ENCODE measurements at regions not wholly inside any gene's neighbourhood (a gene's known extent, or its start where the extent isn't known, plus 50 kb on each side); places are given as distances from the start of the nearest gene placed in this dataset.

DNA sequence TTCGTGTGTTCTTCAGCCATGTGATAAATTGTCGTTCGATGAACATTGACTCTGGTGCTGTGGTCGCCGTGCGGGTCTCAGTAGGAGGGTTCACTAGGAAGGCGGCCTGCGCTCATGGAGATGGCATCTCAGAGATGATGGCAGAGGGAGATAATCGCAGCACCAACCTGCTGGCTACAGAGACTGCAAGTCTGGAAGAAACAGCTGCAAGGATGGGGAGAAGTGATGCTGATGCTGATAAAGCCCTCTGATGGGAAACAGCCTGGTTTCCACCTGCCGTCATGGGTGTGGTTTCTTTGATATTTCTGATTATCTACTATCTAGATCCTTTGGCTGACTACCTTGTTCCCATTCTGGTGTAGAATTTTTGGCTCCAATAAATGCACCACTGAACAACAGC is 130.5 kb upstream of the ANKRD30A start:
- Histone ChIP-seq H3K9ac (ENCODE audit: low read length) (no peak overlapping the region), H3K27ac (ENCODE audit: low read length) (no peak overlapping the region), H3K27me3 (ENCODE audit: control insufficient read depth, insufficient read depth, low read length) (no peaks in the 10 kb centered on the region), H3K4me1 (ENCODE audit: control insufficient read depth, low read depth, low read length) (peaks cover 2% of the 10 kb centered on the region), H3K36me3 (ENCODE audit: control insufficient read depth, low read depth, low read length) (no peaks in the 10 kb centered on the region), H3K9me3 (ENCODE audit: control insufficient read depth, low read depth, low read length) (peaks cover 3% of the 10 kb centered on the region), H3K4me3 (ENCODE audit: low read length) (no peak overlapping the region)

DNA sequence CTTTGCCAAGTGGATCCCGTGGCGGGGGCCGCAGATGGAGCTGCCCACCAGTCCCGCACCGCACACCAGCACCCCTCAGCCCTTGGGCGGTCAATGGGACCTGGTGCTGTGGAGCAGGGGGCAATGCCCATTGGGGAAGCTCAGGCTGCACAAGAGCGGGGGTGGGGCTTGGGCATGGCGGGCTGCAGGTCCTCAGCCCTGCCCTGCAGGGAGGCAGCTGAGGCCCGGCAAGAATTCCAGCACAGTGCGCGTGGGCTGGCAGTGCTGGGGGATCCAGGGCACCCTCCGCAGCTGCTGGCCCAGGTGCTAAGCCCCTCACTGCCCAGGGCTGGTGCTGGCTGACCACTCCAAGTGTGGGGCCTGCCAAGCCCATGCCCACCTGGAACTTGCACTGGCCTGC is 136.2 kb upstream of the ANKRD30A start:
- H3K27ac ChIP-seq (ENCODE audit: low read length): no peak overlapping the region
- no peaks in the 10 kb centered on the region for H3K4me1 ChIP-seq (ENCODE audit: control insufficient read depth, low read depth, low read length)
- H3K9ac ChIP-seq (ENCODE audit: low read length): no peak overlapping the region
- no peaks in the 10 kb centered on the region for H3K36me3 ChIP-seq (ENCODE audit: control insufficient read depth, low read depth, low read length)
- H3K27me3 ChIP-seq (ENCODE audit: control insufficient read depth, insufficient read depth, low read length): no peaks in the 10 kb centered on the region
- no peak overlapping the region for H3K4me3 ChIP-seq (ENCODE audit: low read length)
- peaks cover 3% of the 10 kb centered on the region for H3K9me3 ChIP-seq (ENCODE audit: control insufficient read depth, low read depth, low read length)

DNA sequence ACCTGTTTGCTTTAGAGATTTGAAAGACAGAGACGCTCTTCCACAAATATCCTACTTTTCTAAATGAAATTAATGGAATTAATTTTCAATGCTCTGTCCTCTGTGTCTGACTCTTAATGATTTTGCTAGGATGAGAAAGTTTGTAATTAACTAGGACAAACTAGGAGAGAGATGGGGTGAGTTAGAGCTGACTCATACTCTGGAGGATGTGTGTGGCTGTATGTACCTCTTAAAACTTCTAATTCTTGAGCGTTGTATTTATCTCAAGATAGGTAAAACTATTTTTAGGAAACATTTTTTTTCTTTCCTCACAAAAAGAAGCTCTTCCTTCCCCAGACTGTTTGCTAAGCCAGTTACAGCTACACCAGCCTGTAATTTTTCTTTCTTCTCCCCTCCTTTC is 178.8 kb upstream of the ANKRD30A start:
- Histone ChIP-seq H3K9ac (ENCODE audit: low read length) (no peak overlapping the region), H3K4me3 (ENCODE audit: low read length) (no peak overlapping the region), H3K36me3 (ENCODE audit: control insufficient read depth, low read depth, low read length) (no peaks in the 10 kb centered on the region), H3K27me3 (ENCODE audit: control insufficient read depth, insufficient read depth, low read length) (no peaks in the 10 kb centered on the region), H3K4me1 (ENCODE audit: control insufficient read depth, low read depth, low read length) (no peaks in the 10 kb centered on the region), H3K9me3 (ENCODE audit: control insufficient read depth, low read depth, low read length) (no peaks in the 10 kb centered on the region), H3K27ac (ENCODE audit: low read length) (no peak overlapping the region)

DNA sequence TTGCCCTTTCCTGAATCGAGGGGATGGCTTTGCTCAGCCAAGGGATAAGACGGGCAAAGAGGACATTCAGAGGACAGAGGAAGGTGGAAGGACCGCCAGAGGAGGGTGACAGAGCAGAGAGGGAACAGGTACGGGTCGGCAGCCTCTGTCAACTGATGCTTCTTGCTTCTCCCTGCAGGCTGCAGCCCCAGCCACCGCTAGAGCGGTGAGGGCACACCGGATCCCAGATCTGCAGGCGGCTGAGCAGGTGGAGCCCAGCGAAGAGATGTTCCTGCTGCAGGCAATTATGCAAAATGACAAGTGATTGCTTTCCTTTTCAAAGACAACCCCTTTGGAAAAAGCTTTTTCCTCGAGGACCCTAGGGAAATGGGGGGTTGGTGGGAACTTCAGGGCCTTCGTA is 181.9 kb upstream of the ANKRD30A start:
- H3K9me3 ChIP-seq (ENCODE audit: control insufficient read depth, low read depth, low read length): no peaks in the 10 kb centered on the region
- H3K4me1 ChIP-seq (ENCODE audit: control insufficient read depth, low read depth, low read length): no peaks in the 10 kb centered on the region
- no peak overlapping the region for H3K4me3 ChIP-seq (ENCODE audit: low read length)
- no peak overlapping the region for H3K9ac ChIP-seq (ENCODE audit: low read length)
- H3K36me3 ChIP-seq (ENCODE audit: control insufficient read depth, low read depth, low read length): no peaks in the 10 kb centered on the region
- no peak overlapping the region for H3K27ac ChIP-seq (ENCODE audit: low read length)
- no peaks in the 10 kb centered on the region for H3K27me3 ChIP-seq (ENCODE audit: control insufficient read depth, insufficient read depth, low read length)

DNA sequence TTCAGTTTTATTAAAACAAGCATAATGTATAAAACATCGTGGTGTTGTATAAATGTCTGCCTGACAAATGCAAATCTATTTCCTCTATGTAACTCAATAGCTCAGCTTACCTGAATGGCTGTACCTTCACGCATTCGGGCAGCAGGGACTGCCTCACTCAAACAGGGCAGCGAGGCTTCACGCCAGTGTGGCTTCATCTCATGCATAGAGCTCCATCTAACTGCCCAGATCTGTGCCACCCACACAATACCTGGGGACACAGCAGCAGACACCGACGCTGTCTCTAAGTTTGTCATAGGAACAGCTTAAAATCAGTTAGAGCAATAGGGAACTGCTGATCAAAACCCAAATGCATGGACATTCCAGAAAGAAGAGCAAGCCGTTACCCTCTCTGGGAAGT is 182.8 kb upstream of the ANKRD30A start:
- no peak overlapping the region for H3K27ac ChIP-seq (ENCODE audit: low read length)
- H3K27me3 ChIP-seq (ENCODE audit: control insufficient read depth, insufficient read depth, low read length): no peaks in the 10 kb centered on the region
- H3K4me3 ChIP-seq (ENCODE audit: low read length): no peak overlapping the region
- H3K36me3 ChIP-seq (ENCODE audit: control insufficient read depth, low read depth, low read length): no peaks in the 10 kb centered on the region
- H3K4me1 ChIP-seq (ENCODE audit: control insufficient read depth, low read depth, low read length): no peaks in the 10 kb centered on the region
- H3K9me3 ChIP-seq (ENCODE audit: control insufficient read depth, low read depth, low read length): no peaks in the 10 kb centered on the region
- H3K9ac ChIP-seq (ENCODE audit: low read length): no peak overlapping the region

DNA sequence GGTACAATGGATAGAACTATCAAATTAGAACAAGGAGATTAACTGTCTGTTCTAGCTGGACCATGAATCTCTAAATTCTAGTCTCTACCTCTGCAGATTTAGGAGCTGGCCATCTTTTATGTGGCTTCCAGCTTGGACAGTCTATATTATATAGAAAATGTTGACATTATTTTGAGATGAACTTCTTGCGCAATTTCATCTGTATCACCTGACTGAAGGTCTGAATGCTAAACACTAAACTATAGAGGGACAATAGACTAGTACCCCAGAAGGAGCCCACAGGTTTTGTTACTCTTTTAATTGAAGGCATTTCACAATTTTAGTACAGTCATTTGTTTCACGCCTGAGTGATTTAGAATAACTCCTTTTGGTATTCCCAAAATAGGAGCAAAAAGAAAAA is 222.4 kb upstream of the ANKRD30A start:
- Histone ChIP-seq H3K9me3 (ENCODE audit: control insufficient read depth, low read depth, low read length) (peaks cover 13% of the 10 kb centered on the region), H3K36me3 (ENCODE audit: control insufficient read depth, low read depth, low read length) (no peaks in the 10 kb centered on the region), H3K27me3 (ENCODE audit: control insufficient read depth, insufficient read depth, low read length) (no peaks in the 10 kb centered on the region), H3K4me3 (ENCODE audit: low read length) (no peak overlapping the region), H3K9ac (ENCODE audit: low read length) (no peak overlapping the region), H3K4me1 (ENCODE audit: control insufficient read depth, low read depth, low read length) (no peaks in the 10 kb centered on the region), H3K27ac (ENCODE audit: low read length) (no peak overlapping the region)

DNA sequence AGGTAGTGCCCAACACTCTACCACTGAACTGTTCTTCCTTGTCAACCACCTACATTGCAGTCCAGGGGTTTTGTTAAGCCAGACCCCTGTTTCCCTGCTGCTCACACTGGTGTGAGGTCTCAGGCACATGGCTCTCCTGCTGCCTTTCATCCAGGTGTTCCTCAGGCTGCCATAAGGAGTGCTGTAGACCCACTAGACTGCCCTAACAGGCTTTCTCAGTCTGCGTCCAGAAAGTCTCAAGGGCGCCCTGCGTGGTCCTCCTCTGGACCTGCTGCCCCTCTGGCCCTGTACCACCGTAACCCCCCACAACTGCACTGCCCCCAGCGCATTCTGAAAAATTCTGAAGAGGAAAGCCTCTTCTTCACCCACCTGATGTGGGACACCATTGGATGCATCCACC is 225.7 kb upstream of the ANKRD30A start:
- Histone ChIP-seq H3K9ac (ENCODE audit: low read length) (no peak overlapping the region), H3K27me3 (ENCODE audit: control insufficient read depth, insufficient read depth, low read length) (no peaks in the 10 kb centered on the region), H3K9me3 (ENCODE audit: control insufficient read depth, low read depth, low read length) (peaks cover 16% of the 10 kb centered on the region), H3K4me3 (ENCODE audit: low read length) (no peak overlapping the region), H3K4me1 (ENCODE audit: control insufficient read depth, low read depth, low read length) (no peaks in the 10 kb centered on the region), H3K27ac (ENCODE audit: low read length) (no peak overlapping the region), H3K36me3 (ENCODE audit: control insufficient read depth, low read depth, low read length) (no peaks in the 10 kb centered on the region)

DNA sequence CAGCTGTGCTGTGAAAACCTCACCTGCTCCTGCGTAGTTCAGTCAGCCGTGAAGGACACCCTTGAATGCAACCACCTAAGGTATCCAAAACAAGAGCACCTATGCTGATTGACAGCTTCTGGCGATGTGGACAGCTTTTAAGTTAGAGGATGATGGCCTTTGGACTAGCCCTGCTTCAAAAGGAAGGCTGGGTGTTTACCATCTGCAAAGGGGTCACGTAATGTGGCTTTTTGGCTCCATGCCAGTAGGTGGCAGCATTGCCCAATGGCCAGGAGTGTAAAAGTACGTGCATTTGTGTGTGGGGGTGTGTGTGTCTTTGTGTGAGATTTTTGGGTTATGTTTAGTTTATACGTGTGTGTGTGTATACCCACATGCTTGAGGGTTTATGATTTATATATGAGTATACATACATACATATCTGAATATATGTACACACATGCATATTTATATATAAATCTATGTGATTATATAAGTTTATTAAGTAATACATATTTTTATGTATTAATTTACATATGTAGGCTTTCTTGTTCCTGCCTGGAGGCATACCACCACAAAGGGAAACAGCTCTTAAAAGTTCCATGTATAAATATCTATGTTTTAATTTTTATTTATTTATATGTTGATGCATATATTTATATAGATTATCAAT is 236.3 kb upstream of the ANKRD30A start:
- Histone ChIP-seq H3K4me3 (ENCODE audit: low read length) (no peak overlapping the region), H3K36me3 (ENCODE audit: control insufficient read depth, low read depth, low read length) (no peaks in the 10 kb centered on the region), H3K9ac (ENCODE audit: low read length) (no peak overlapping the region), H3K9me3 (ENCODE audit: control insufficient read depth, low read depth, low read length) (no peaks in the 10 kb centered on the region), H3K27me3 (ENCODE audit: control insufficient read depth, insufficient read depth, low read length) (no peaks in the 10 kb centered on the region), H3K4me1 (ENCODE audit: control insufficient read depth, low read depth, low read length) (no peaks in the 10 kb centered on the region), H3K27ac (ENCODE audit: low read length) (no peak overlapping the region)

DNA sequence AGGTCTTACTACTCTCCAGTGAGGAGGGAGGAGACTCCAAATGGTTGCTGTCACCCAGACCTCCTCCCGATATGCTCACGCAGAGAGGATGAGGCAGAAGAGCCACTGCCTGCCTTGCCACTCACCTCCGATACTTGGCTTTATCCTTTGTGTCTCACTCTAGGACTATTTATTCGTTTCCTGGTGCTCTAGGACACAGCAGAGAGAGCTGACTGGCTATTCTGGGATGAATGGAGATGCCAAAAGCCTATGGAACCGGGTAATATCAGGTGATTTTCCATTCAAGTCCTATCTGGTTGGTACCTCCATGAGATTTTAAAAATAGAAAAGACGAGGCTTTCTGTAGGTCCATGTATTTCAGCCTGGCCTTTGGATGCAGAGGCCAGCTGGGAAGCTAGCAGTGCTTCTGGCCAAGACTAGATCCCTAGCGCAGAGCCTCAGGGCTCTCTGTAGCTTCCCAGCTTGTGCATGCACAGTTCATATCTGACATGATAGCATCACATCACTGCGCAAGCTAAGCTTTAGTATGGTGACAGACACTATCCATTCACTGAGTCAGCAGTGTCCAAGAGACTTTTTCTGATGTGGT is 239.0 kb upstream of the ANKRD30A start:
- H3K27ac ChIP-seq (ENCODE audit: low read length): no peak overlapping the region
- H3K9ac ChIP-seq (ENCODE audit: low read length): no peak overlapping the region
- H3K27me3 ChIP-seq (ENCODE audit: control insufficient read depth, insufficient read depth, low read length): no peaks in the 10 kb centered on the region
- H3K4me1 ChIP-seq (ENCODE audit: control insufficient read depth, low read depth, low read length): no peaks in the 10 kb centered on the region
- H3K36me3 ChIP-seq (ENCODE audit: control insufficient read depth, low read depth, low read length): no peaks in the 10 kb centered on the region
- H3K9me3 ChIP-seq (ENCODE audit: control insufficient read depth, low read depth, low read length): no peaks in the 10 kb centered on the region
- H3K4me3 ChIP-seq (ENCODE audit: low read length): no peak overlapping the region

DNA sequence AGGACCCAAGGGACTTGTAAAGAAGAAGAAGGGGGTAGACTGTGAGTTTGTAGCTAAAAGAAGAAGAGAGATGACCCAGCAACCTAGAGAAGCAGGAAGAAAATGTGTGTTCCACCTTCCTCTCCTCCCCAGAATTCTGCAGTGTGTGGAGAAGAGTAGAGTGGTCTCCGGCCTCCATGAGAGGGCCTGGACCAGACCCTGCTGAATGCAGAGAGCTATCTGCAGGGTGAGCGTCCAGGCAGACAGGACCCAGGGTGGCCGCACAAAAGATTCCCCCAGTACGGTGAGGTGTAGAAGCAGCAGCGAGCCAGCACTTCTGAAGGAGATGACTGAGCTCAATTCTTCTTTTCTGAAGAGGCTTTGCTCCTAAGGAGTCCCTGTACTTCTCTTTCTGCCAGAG is 239.7 kb upstream of the ANKRD30A start:
- Histone ChIP-seq H3K27me3 (ENCODE audit: control insufficient read depth, insufficient read depth, low read length) (no peaks in the 10 kb centered on the region), H3K27ac (ENCODE audit: low read length) (no peak overlapping the region), H3K9ac (ENCODE audit: low read length) (no peak overlapping the region), H3K4me1 (ENCODE audit: control insufficient read depth, low read depth, low read length) (no peaks in the 10 kb centered on the region), H3K9me3 (ENCODE audit: control insufficient read depth, low read depth, low read length) (no peaks in the 10 kb centered on the region), H3K4me3 (ENCODE audit: low read length) (no peak overlapping the region), H3K36me3 (ENCODE audit: control insufficient read depth, low read depth, low read length) (no peaks in the 10 kb centered on the region)

DNA sequence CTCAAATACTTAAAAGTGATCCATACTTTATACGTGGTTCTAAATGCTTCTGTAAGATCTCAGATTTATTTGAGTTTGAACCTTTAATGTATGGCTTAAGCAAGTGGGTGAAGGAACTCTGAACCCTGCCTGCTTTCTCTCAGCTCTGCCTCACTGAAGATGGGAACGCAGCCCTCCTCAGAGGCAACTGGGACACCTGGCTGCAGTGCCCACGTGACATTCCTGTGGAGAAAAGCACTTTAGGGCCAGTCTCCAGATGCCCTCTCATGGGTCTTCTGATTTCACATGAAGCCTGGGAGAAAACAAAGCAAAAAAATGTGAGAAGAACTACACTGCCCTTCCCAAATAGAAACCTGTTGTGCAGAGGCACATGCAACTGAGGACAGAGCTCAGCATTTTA is 242.6 kb upstream of the ANKRD30A start:
- Histone ChIP-seq H3K9ac (ENCODE audit: low read length) (no peak overlapping the region), H3K27me3 (ENCODE audit: control insufficient read depth, insufficient read depth, low read length) (no peaks in the 10 kb centered on the region), H3K4me3 (ENCODE audit: low read length) (no peak overlapping the region), H3K4me1 (ENCODE audit: control insufficient read depth, low read depth, low read length) (no peaks in the 10 kb centered on the region), H3K27ac (ENCODE audit: low read length) (no peak overlapping the region), H3K9me3 (ENCODE audit: control insufficient read depth, low read depth, low read length) (no peaks in the 10 kb centered on the region), H3K36me3 (ENCODE audit: control insufficient read depth, low read depth, low read length) (no peaks in the 10 kb centered on the region)

DNA sequence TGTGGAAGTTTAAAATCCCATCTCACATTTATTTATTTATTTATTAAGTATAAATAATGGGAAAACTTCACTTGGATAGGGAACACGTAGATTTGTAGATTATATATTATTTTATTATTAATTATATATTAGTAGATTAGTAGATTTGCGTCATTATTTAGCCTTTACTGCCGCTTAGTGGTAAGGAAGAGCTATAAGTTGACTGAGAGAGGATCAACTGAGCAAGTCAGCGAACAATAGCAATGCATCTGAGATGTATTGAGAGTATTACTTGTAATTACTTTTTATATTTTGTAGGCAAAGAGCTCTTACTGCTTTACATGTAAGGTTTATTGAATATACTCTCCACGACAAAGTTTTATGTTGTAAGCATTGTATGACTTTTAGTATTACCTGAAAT is 244.5 kb upstream of the ANKRD30A start:
- no peak overlapping the region for H3K9ac ChIP-seq (ENCODE audit: low read length)
- no peaks in the 10 kb centered on the region for H3K36me3 ChIP-seq (ENCODE audit: control insufficient read depth, low read depth, low read length)
- no peaks in the 10 kb centered on the region for H3K27me3 ChIP-seq (ENCODE audit: control insufficient read depth, insufficient read depth, low read length)
- H3K9me3 ChIP-seq (ENCODE audit: control insufficient read depth, low read depth, low read length): no peaks in the 10 kb centered on the region
- no peaks in the 10 kb centered on the region for H3K4me1 ChIP-seq (ENCODE audit: control insufficient read depth, low read depth, low read length)
- no peak overlapping the region for H3K4me3 ChIP-seq (ENCODE audit: low read length)
- no peak overlapping the region for H3K27ac ChIP-seq (ENCODE audit: low read length)
